Calu3 (cell line): ENCODE measurements at regions not wholly inside any gene's neighbourhood (a gene's known extent, or its start where the extent isn't known, plus 50 kb on each side); places are given as distances from the start of the nearest gene placed in this dataset.

Experiments used
- BruUV-seq: library from RNA; stranded (reverse); fragments of 400-500 nt; replicated peaks from 2 replicates; lab custom pipeline; 2021; lab: Mats Ljungman, UMichigan
- CTCF ChIA-PET: fragments of 300-600 bp; sonication (Branson Sonifier 250); formaldehyde crosslinking; loops from one replicate; lab custom pipeline; 2022; ENCODE audit warnings: antibody characterized with exemption; lab: Charles Lee
- DNase-seq: peaks from one replicate; pipeline ENCODE4 v3.0.0; 2022
- H3K27ac Mint-ChIP-seq: one replicate; pipeline ENCODE4 v1.8.0; 2022; ENCODE audit warnings: mixed read lengths; ENCODE audit not compliant: unreplicated experiment
- H3K27me3 Mint-ChIP-seq: one replicate; pipeline ENCODE4 v1.8.0; 2022; ENCODE audit warnings: mixed read lengths; ENCODE audit not compliant: unreplicated experiment
- H3K36me3 Mint-ChIP-seq: one replicate; pipeline ENCODE4 v1.8.0; 2022; ENCODE audit warnings: mild to moderate bottlenecking, moderate library complexity, mixed read lengths; ENCODE audit not compliant: insufficient read depth, unreplicated experiment
- H3K4me1 Mint-ChIP-seq: one replicate; pipeline ENCODE4 v1.8.0; 2022; ENCODE audit warnings: mild to moderate bottlenecking, low read depth, mixed read lengths; ENCODE audit not compliant: unreplicated experiment
- H3K4me3 Mint-ChIP-seq: one replicate; pipeline ENCODE4 v1.8.0; 2022; ENCODE audit warnings: mild to moderate bottlenecking, low read depth, moderate library complexity, mixed read lengths; ENCODE audit not compliant: unreplicated experiment
- H3K9me3 Mint-ChIP-seq: one replicate; pipeline ENCODE4 v1.8.0; 2022; ENCODE audit warnings: low read depth, mixed read lengths; ENCODE audit not compliant: unreplicated experiment
- intact Hi-C: fragments of 100-400 bp; cut with micrococcal nuclease; formaldehyde crosslinking; loops from one replicate; pipeline ENCODE4 v1.10.0; 2022; ENCODE audit not compliant: unreplicated experiment
- TF ChIP-seq, protein P1 (sequence below): fragments of 200-600 bp; IDR thresholded peaks from one replicate; pipeline ENCODE4 v1.8.0; 2022; ENCODE audit warnings: antibody characterized with exemption; ENCODE audit not compliant: unreplicated experiment

GRCh38 chr10:36345175-36345533, 703.1 kb upstream of the FZD8 start:
- CTCF ChIA-PET = no interaction called here
- peaks cover 11% of the 10 kb centered on the region for H3K9me3 Mint-ChIP-seq
- no peak overlapping the region for H3K27ac Mint-ChIP-seq
- DNase-seq = no peak
- TF ChIP-seq, protein P1, sequence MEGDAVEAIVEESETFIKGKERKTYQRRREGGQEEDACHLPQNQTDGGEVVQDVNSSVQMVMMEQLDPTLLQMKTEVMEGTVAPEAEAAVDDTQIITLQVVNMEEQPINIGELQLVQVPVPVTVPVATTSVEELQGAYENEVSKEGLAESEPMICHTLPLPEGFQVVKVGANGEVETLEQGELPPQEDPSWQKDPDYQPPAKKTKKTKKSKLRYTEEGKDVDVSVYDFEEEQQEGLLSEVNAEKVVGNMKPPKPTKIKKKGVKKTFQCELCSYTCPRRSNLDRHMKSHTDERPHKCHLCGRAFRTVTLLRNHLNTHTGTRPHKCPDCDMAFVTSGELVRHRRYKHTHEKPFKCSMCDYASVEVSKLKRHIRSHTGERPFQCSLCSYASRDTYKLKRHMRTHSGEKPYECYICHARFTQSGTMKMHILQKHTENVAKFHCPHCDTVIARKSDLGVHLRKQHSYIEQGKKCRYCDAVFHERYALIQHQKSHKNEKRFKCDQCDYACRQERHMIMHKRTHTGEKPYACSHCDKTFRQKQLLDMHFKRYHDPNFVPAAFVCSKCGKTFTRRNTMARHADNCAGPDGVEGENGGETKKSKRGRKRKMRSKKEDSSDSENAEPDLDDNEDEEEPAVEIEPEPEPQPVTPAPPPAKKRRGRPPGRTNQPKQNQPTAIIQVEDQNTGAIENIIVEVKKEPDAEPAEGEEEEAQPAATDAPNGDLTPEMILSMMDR = no peak
- no TSS peak for BruUV-seq
- no peak overlapping the region for H3K4me3 Mint-ChIP-seq
- intact Hi-C loops = no loop called here
- H3K36me3 Mint-ChIP-seq = no peaks in the 10 kb centered on the region
- no peaks in the 10 kb centered on the region for H3K4me1 Mint-ChIP-seq
- H3K27me3 Mint-ChIP-seq = no peaks in the 10 kb centered on the region

- no peak overlapping the region for H3K27ac Mint-ChIP-seq
- no peak overlapping the region for H3K4me3 Mint-ChIP-seq
- H3K36me3 Mint-ChIP-seq = no peaks in the 10 kb centered on the region
- intact Hi-C loops = no loop called here
- no TSS peak for BruUV-seq
- CTCF ChIA-PET = no interaction called here
- H3K4me1 Mint-ChIP-seq = no peaks in the 10 kb centered on the region
- DNase-seq = no peak
- TF ChIP-seq, protein P1 = no peak
- no peaks in the 10 kb centered on the region for H3K27me3 Mint-ChIP-seq
- peaks cover 9% of the 10 kb centered on the region for H3K9me3 Mint-ChIP-seq
These were observed 702.4 kb upstream of the FZD8 start for GRCh38 chr10:36344240-36345174.

DNA sequence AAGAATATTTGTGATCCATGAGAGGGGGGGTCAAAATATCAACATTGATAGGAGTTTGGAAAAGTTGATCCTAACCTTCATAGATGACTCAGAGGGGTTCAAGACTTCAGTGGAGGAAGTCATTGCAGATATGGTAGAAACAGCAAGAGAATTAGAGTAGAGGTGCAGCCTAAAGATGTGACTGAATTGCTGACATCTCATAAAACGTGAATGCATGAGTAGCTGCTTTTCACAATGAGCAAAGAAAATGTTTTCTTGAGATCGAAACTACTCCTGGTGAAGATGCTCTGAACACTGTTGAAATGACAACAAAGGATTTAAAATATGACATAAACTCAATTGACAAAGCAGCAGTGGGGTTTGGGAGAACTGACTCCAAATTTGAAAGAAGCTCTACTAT, 700.7 kb upstream of the FZD8 start:
- TF ChIP-seq, protein P1 = no peak
- H3K4me1 Mint-ChIP-seq = no peaks in the 10 kb centered on the region
- no peak overlapping the region for H3K4me3 Mint-ChIP-seq
- H3K9me3 Mint-ChIP-seq = peaks cover 11% of the 10 kb centered on the region
- no peak for DNase-seq
- no peaks in the 10 kb centered on the region for H3K27me3 Mint-ChIP-seq
- intact Hi-C loops = no loop called here
- no peak overlapping the region for H3K27ac Mint-ChIP-seq
- no TSS peak for BruUV-seq
- no peaks in the 10 kb centered on the region for H3K36me3 Mint-ChIP-seq
- CTCF ChIA-PET = no interaction called here

GRCh38 chr10:36341471-36341870, 699.4 kb upstream of the FZD8 start:
- DNase-seq = no peak
- intact Hi-C loops = no loop called here
- H3K4me3 Mint-ChIP-seq = no peak overlapping the region
- H3K27me3 Mint-ChIP-seq = no peaks in the 10 kb centered on the region
- no peaks in the 10 kb centered on the region for H3K36me3 Mint-ChIP-seq
- H3K9me3 Mint-ChIP-seq = peaks cover 15% of the 10 kb centered on the region
- TF ChIP-seq, protein P1 = no peak
- no TSS peak for BruUV-seq
- H3K4me1 Mint-ChIP-seq = no peaks in the 10 kb centered on the region
- CTCF ChIA-PET = no interaction called here
- no peak overlapping the region for H3K27ac Mint-ChIP-seq
